SU-DHL-6 (cell line): ENCODE measurements at regions not wholly inside any gene's neighbourhood (a gene's known extent, or its start where the extent isn't known, plus 50 kb on each side); places are given as distances from the start of the nearest gene placed in this dataset.

Experiments used
- EZH2phosphoT487 ChIP-seq: fragments of 200-600 bp; sonication (generic), shearing (Covaris generic); conservative IDR thresholded peaks from 2 replicates; pipeline ENCODE4 v1.6.1; 2018; ENCODE audit warnings: mild to moderate bottlenecking, antibody characterized with exemption, low read length, moderate library complexity, mixed read lengths
- TF ChIP-seq, protein P1 (sequence below): fragments of 200-600 bp; sonication (generic); IDR thresholded peaks from one replicate; pipeline ENCODE4 v1.5.1; 2017; ENCODE audit warnings: antibody characterized with exemption, mild to moderate bottlenecking, low read length, moderate library complexity; ENCODE audit not compliant: insufficient read depth, poor library complexity, severe bottlenecking

DNA sequence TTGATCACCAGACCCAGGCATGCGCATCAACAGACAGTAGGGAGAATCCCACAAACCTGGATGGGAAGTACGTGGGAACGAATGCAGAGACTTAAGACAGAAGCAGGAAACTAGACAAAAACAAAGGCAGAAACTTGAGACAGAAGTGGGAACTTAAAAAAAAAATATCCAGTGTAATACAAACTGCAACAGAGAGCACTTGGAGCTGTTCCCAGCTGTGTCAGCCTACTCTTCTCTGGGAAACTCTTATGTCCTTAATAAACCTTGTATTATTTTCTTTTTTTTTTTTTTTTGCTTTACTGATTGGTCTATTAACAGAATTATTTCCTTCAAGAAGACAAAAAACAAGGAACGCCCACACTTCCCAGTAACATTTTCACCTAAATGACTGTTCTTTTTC lies 1818.1 kb upstream of the RAG2 start:
- TF ChIP-seq, protein P1, sequence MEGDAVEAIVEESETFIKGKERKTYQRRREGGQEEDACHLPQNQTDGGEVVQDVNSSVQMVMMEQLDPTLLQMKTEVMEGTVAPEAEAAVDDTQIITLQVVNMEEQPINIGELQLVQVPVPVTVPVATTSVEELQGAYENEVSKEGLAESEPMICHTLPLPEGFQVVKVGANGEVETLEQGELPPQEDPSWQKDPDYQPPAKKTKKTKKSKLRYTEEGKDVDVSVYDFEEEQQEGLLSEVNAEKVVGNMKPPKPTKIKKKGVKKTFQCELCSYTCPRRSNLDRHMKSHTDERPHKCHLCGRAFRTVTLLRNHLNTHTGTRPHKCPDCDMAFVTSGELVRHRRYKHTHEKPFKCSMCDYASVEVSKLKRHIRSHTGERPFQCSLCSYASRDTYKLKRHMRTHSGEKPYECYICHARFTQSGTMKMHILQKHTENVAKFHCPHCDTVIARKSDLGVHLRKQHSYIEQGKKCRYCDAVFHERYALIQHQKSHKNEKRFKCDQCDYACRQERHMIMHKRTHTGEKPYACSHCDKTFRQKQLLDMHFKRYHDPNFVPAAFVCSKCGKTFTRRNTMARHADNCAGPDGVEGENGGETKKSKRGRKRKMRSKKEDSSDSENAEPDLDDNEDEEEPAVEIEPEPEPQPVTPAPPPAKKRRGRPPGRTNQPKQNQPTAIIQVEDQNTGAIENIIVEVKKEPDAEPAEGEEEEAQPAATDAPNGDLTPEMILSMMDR: no peak
- TF ChIP-seq EZH2phosphoT487: no peak
